ENCODE measurements at regions not wholly inside any gene's neighbourhood (a gene's known extent, or its start where the extent isn't known, plus 50 kb on each side); places are given as distances from the start of the nearest gene placed in this dataset.

- TF ChIP-seq BHLHE40 (IDR thresholded peaks at IDR 0.05; ENCODE audit: low read depth, low read length) (no peak), CTCF (conservative IDR thresholded peaks at IDR 0.05; ENCODE audit: low read depth, low read length) (no peak), RCOR1 (IDR thresholded peaks at IDR 0.05; ENCODE audit: insufficient replicate concordance, low read length) (no peak), CEBPB (IDR thresholded peaks at IDR 0.05; ENCODE audit: low read depth, low read length) (no peak), POLR2A (IDR thresholded peaks at IDR 0.05; ENCODE audit: low read depth, low read length) (no peak), CHD1 (IDR thresholded peaks at IDR 0.05; ENCODE audit: low read depth, low read length) (no peak), MXI1 (IDR thresholded peaks at IDR 0.05; ENCODE audit: borderline replicate concordance, low read depth, low read length) (no peak), SMC3 (IDR thresholded peaks at IDR 0.05; ENCODE audit: low read depth, low read length) (no peak), USF2 (IDR thresholded peaks at IDR 0.05; ENCODE audit: low read depth, low read length) (no peak), FOS (IDR thresholded peaks at IDR 0.05; ENCODE audit: low read depth, low read length) (no peak), MAFK (IDR thresholded peaks at IDR 0.05; ENCODE audit: low read depth, low read length) (no peak), RFX5 (IDR thresholded peaks at IDR 0.05; ENCODE audit: low read depth, low read length) (no peak), ELK1 (IDR thresholded peaks at IDR 0.05; ENCODE audit: borderline replicate concordance, low read depth, low read length) (no peak), MAZ (IDR thresholded peaks at IDR 0.05; ENCODE audit: borderline replicate concordance, low read depth, low read length) (no peak)
Measured at GRCh38 chr15:46773016-46773415, 944.3 kb upstream of the SEMA6D start.

Measured in IMR-90 (cell line).